ENCODE measurements at regions not wholly inside any gene's neighbourhood (a gene's known extent, or its start where the extent isn't known, plus 50 kb on each side); places are given as distances from the start of the nearest gene placed in this dataset.

DNA sequence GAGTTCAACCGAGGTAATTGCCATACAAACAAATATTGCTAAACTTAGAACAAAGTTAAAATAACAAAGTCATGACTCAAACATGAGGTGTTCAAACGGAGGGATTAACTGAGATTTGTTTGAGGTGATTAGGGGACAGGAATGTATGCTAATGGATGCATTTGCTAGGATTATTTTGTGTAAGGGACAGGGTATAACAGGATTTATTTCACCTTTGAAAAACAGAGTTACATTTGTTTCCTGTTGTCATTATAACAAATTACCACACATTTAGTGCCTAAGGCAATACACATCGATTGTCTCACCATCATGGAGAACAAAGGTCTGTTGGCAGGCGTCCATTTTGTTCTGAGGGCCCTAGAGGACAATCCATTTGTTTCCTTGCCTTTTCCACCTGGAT, 304.3 kb upstream of the CNTNAP5 start:
- H3K27ac ChIP-seq (ENCODE audit: low read depth, low read length) = no peak overlapping the region
- no peak overlapping the region for H3K18ac ChIP-seq (ENCODE audit: low read length)
- no peak overlapping the region for H2BK5ac ChIP-seq (ENCODE audit: low read length)
- no peaks in the 10 kb centered on the region for H3K4me1 ChIP-seq (ENCODE audit: control insufficient read depth, low read depth, low read length)
- WGBS (ENCODE audit: extremely low coverage, insufficient coverage, low lambda C conversion rate) = no CpG with 5 or more reads among the region's 4 CpGs
- H3K4me2 ChIP-seq (ENCODE audit: low read length) = no peak overlapping the region
- no peak overlapping the region for H2BK120ac ChIP-seq (ENCODE audit: low read depth, low read length)
- no peaks in the 10 kb centered on the region for H3K79me2 ChIP-seq (ENCODE audit: control insufficient read depth, insufficient read depth, low read length)
- H3K56ac ChIP-seq (ENCODE audit: low read length) = no peak overlapping the region
- H4K5ac ChIP-seq (ENCODE audit: low read length) = no peak overlapping the region
- no peak overlapping the region for H3K4me3 ChIP-seq (ENCODE audit: low read length)
- H3K36me3 ChIP-seq (ENCODE audit: control insufficient read depth, insufficient read depth, low read length) = no peaks in the 10 kb centered on the region
- no peak overlapping the region for H2AK5ac ChIP-seq (ENCODE audit: low read length)
- no peak overlapping the region for H2BK15ac ChIP-seq (replicated peaks; ENCODE audit: low read depth)
- DNase-seq = peak; percentile 19
- no peak overlapping the region for H3K9ac ChIP-seq (ENCODE audit: low read length)
- no peak overlapping the region for H3K23ac ChIP-seq (ENCODE audit: low read length)
- H4K8ac ChIP-seq (ENCODE audit: low read depth, low read length) = no peak overlapping the region
- H3K27me3 ChIP-seq (ENCODE audit: insufficient read depth, low read length, poor library complexity) = no peaks in the 10 kb centered on the region
- no peaks in the 10 kb centered on the region for H3K79me1 ChIP-seq (ENCODE audit: low read length)
- no peak overlapping the region for H3K4ac ChIP-seq (ENCODE audit: low read depth, low read length)

DNA sequence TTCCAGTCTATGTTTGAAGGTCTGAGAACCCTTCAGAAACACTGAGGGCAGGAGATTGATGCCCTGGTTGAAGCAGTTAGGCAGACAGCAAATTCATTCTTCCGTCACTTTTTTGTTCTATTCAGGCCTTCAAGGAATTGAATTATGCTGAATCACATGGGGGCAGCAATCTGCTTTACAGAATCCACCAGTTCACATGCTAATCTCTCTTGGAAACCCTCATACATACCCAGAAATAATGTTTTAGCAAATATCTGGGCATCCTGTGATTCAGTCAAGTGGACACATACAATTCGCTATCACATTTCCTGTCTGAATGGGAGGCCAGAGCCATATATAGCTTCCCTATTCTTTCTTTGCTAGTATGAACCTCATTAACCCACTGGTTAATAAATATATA, 301.4 kb upstream of the CNTNAP5 start:
- Histone ChIP-seq H2BK15ac (replicated peaks; ENCODE audit: low read depth) (no peak overlapping the region), H3K9ac (ENCODE audit: low read length) (no peak overlapping the region), H3K4ac (ENCODE audit: low read depth, low read length) (no peak overlapping the region), H3K4me1 (ENCODE audit: control insufficient read depth, low read depth, low read length) (no peaks in the 10 kb centered on the region), H4K8ac (ENCODE audit: low read depth, low read length) (no peak overlapping the region), H3K79me1 (ENCODE audit: low read length) (no peaks in the 10 kb centered on the region), H3K4me3 (ENCODE audit: low read length) (no peak overlapping the region), H3K23ac (ENCODE audit: low read length) (no peak overlapping the region), H2AK5ac (ENCODE audit: low read length) (no peak overlapping the region), H3K18ac (ENCODE audit: low read length) (no peak overlapping the region), H3K4me2 (ENCODE audit: low read length) (no peak overlapping the region), H3K79me2 (ENCODE audit: control insufficient read depth, insufficient read depth, low read length) (no peaks in the 10 kb centered on the region), H2BK5ac (ENCODE audit: low read length) (no peak overlapping the region), H3K27ac (ENCODE audit: low read depth, low read length) (no peak overlapping the region), H4K5ac (ENCODE audit: low read length) (no peak overlapping the region), H3K27me3 (ENCODE audit: insufficient read depth, low read length, poor library complexity) (no peaks in the 10 kb centered on the region), H3K36me3 (ENCODE audit: control insufficient read depth, insufficient read depth, low read length) (no peaks in the 10 kb centered on the region), H2BK120ac (ENCODE audit: low read depth, low read length) (no peak overlapping the region), H3K56ac (ENCODE audit: low read length) (no peak overlapping the region)
- no CpG with 5 or more reads among the region's 2 CpGs for WGBS (ENCODE audit: extremely low coverage, insufficient coverage, low lambda C conversion rate)
- no peak for DNase-seq

DNA sequence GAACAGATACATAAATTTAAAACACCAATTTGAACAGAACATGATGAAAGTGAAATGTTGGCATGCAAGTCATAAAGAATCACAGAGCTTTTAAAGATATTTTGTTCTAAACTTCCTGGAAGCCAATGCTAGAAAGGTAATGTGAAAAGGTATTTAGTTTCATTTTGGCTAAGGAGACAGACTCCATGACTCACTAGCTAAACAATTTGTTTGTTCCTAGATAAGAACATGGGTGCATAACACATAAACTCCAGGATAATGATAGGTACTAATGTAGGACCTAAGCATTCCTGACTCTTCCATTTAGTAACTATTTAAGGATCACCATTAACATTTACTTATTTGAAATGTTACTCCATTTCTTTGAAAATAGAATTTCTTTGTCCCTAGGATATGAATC, 292.5 kb upstream of the CNTNAP5 start:
- Histone ChIP-seq H2AK5ac (ENCODE audit: low read length) (no peak overlapping the region), H3K79me2 (ENCODE audit: control insufficient read depth, insufficient read depth, low read length) (no peaks in the 10 kb centered on the region), H3K4ac (ENCODE audit: low read depth, low read length) (no peak overlapping the region), H2BK120ac (ENCODE audit: low read depth, low read length) (no peak overlapping the region), H3K36me3 (ENCODE audit: control insufficient read depth, insufficient read depth, low read length) (no peaks in the 10 kb centered on the region), H3K27me3 (ENCODE audit: insufficient read depth, low read length, poor library complexity) (no peaks in the 10 kb centered on the region), H3K4me3 (ENCODE audit: low read length) (no peak overlapping the region), H4K8ac (ENCODE audit: low read depth, low read length) (no peak overlapping the region), H3K79me1 (ENCODE audit: low read length) (no peaks in the 10 kb centered on the region), H3K27ac (ENCODE audit: low read depth, low read length) (no peak overlapping the region), H3K9ac (ENCODE audit: low read length) (no peak overlapping the region), H2BK5ac (ENCODE audit: low read length) (no peak overlapping the region), H4K5ac (ENCODE audit: low read length) (no peak overlapping the region), H3K4me1 (ENCODE audit: control insufficient read depth, low read depth, low read length) (no peaks in the 10 kb centered on the region), H2BK15ac (replicated peaks; ENCODE audit: low read depth) (no peak overlapping the region), H3K56ac (ENCODE audit: low read length) (no peak overlapping the region), H3K4me2 (ENCODE audit: low read length) (no peak overlapping the region), H3K23ac (ENCODE audit: low read length) (no peak overlapping the region), H3K18ac (ENCODE audit: low read length) (no peak overlapping the region)
- DNase-seq = peak; percentile 20

DNA sequence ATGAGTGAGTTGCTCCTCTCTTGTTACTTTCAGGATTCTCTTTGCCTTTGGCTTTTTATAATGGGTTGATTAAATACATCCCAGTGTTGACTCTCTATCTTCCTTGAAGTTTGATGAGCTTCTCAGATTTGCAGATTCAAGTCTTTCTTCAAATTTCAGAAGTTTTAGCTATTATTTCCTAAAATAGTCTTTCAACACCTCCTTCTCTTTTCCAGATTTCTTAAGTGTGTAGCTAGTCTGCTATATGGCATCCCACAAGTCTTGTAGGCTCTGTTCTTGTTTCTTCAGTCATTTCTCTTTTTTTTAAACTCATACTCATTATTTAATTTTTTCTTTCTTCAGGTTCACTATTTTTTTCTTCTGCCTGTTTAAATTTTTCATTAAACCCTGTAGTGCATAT, 287.7 kb upstream of the CNTNAP5 start:
- Histone ChIP-seq H3K18ac (ENCODE audit: low read length) (no peak overlapping the region), H4K5ac (ENCODE audit: low read length) (no peak overlapping the region), H3K4me2 (ENCODE audit: low read length) (no peak overlapping the region), H4K8ac (ENCODE audit: low read depth, low read length) (no peak overlapping the region), H3K4me3 (ENCODE audit: low read length) (no peak overlapping the region), H2BK5ac (ENCODE audit: low read length) (no peak overlapping the region), H3K4me1 (ENCODE audit: control insufficient read depth, low read depth, low read length) (no peaks in the 10 kb centered on the region), H3K27me3 (ENCODE audit: insufficient read depth, low read length, poor library complexity) (no peaks in the 10 kb centered on the region), H3K36me3 (ENCODE audit: control insufficient read depth, insufficient read depth, low read length) (no peaks in the 10 kb centered on the region), H2BK120ac (ENCODE audit: low read depth, low read length) (no peak overlapping the region), H3K79me2 (ENCODE audit: control insufficient read depth, insufficient read depth, low read length) (no peaks in the 10 kb centered on the region), H3K9ac (ENCODE audit: low read length) (no peak overlapping the region), H3K23ac (ENCODE audit: low read length) (no peak overlapping the region), H3K4ac (ENCODE audit: low read depth, low read length) (no peak overlapping the region), H3K56ac (ENCODE audit: low read length) (no peak overlapping the region), H2AK5ac (ENCODE audit: low read length) (no peak overlapping the region), H3K79me1 (ENCODE audit: low read length) (no peaks in the 10 kb centered on the region), H2BK15ac (replicated peaks; ENCODE audit: low read depth) (no peak overlapping the region), H3K27ac (ENCODE audit: low read depth, low read length) (no peak overlapping the region)
- no peak for DNase-seq

DNA sequence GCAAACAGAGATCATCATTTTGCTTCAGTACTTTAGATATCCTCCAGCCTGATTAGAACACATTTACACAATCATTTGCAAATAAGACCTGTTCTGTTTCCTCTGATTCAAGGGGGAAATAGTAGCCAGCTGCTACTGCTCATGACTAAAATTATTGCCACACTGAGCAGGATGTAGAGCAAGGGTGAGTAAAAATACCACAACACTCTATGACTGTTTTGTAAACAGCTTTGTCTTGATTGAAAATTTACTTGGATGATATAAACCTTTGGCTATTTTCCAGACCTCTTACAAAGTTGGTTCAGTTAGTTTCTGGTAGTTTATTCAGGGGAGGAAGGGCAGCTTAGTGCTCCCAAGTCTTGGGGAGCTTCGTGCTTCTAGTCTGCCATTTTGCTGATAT, 286.4 kb upstream of the CNTNAP5 start:
- no peak overlapping the region for H3K56ac ChIP-seq (ENCODE audit: low read length)
- no peaks in the 10 kb centered on the region for H3K27me3 ChIP-seq (ENCODE audit: insufficient read depth, low read length, poor library complexity)
- no peak overlapping the region for H3K4me3 ChIP-seq (ENCODE audit: low read length)
- H3K4ac ChIP-seq (ENCODE audit: low read depth, low read length) = no peak overlapping the region
- H3K9ac ChIP-seq (ENCODE audit: low read length) = no peak overlapping the region
- H2BK5ac ChIP-seq (ENCODE audit: low read length) = no peak overlapping the region
- no peak overlapping the region for H2BK15ac ChIP-seq (replicated peaks; ENCODE audit: low read depth)
- H3K4me2 ChIP-seq (ENCODE audit: low read length) = no peak overlapping the region
- H4K8ac ChIP-seq (ENCODE audit: low read depth, low read length) = no peak overlapping the region
- H3K27ac ChIP-seq (ENCODE audit: low read depth, low read length) = no peak overlapping the region
- no peaks in the 10 kb centered on the region for H3K79me2 ChIP-seq (ENCODE audit: control insufficient read depth, insufficient read depth, low read length)
- no peak overlapping the region for H2BK120ac ChIP-seq (ENCODE audit: low read depth, low read length)
- WGBS (ENCODE audit: extremely low coverage, insufficient coverage, low lambda C conversion rate) = no CpG with 5 or more reads among the region's 1 CpG
- DNase-seq = no peak
- H3K79me1 ChIP-seq (ENCODE audit: low read length) = no peaks in the 10 kb centered on the region
- H2AK5ac ChIP-seq (ENCODE audit: low read length) = no peak overlapping the region
- H3K36me3 ChIP-seq (ENCODE audit: control insufficient read depth, insufficient read depth, low read length) = no peaks in the 10 kb centered on the region
- no peak overlapping the region for H4K5ac ChIP-seq (ENCODE audit: low read length)
- no peaks in the 10 kb centered on the region for H3K4me1 ChIP-seq (ENCODE audit: control insufficient read depth, low read depth, low read length)
- no peak overlapping the region for H3K18ac ChIP-seq (ENCODE audit: low read length)
- no peak overlapping the region for H3K23ac ChIP-seq (ENCODE audit: low read length)

DNA sequence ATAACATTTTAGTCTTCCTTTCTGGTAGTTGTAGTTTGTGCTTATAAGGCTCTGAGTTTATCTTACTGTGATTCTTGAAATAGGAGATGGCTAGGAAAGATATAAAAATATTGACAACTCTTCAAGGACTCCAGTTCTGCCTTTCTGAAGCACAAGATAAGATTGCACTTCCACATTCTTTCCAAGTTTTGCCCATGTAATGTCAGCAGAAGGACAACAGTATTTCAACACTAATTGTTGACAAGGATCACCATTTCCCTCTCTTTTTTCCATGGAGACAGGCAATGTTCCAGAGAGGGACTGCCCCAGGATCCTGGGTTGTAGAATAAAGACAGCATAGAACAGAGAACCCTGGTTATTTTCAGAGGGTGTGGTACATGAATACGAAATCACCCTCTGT, 279.1 kb upstream of the CNTNAP5 start:
- Histone ChIP-seq H3K79me1 (ENCODE audit: low read length) (no peaks in the 10 kb centered on the region), H3K4me1 (ENCODE audit: control insufficient read depth, low read depth, low read length) (no peaks in the 10 kb centered on the region), H4K5ac (ENCODE audit: low read length) (no peak overlapping the region), H3K36me3 (ENCODE audit: control insufficient read depth, insufficient read depth, low read length) (no peaks in the 10 kb centered on the region), H3K4me2 (ENCODE audit: low read length) (no peak overlapping the region), H4K8ac (ENCODE audit: low read depth, low read length) (no peak overlapping the region), H2BK5ac (ENCODE audit: low read length) (no peak overlapping the region), H3K56ac (ENCODE audit: low read length) (no peak overlapping the region), H3K4ac (ENCODE audit: low read depth, low read length) (no peak overlapping the region), H3K23ac (ENCODE audit: low read length) (no peak overlapping the region), H2BK15ac (replicated peaks; ENCODE audit: low read depth) (no peak overlapping the region), H2AK5ac (ENCODE audit: low read length) (no peak overlapping the region), H3K27ac (ENCODE audit: low read depth, low read length) (no peak overlapping the region), H3K79me2 (ENCODE audit: control insufficient read depth, insufficient read depth, low read length) (no peaks in the 10 kb centered on the region), H3K9ac (ENCODE audit: low read length) (no peak overlapping the region), H2BK120ac (ENCODE audit: low read depth, low read length) (no peak overlapping the region), H3K18ac (ENCODE audit: low read length) (no peak overlapping the region), H3K27me3 (ENCODE audit: insufficient read depth, low read length, poor library complexity) (no peaks in the 10 kb centered on the region), H3K4me3 (ENCODE audit: low read length) (no peak overlapping the region)
- no CpG with 5 or more reads among the region's 1 CpG for WGBS (ENCODE audit: extremely low coverage, insufficient coverage, low lambda C conversion rate)
- DNase-seq = peak; percentile 4

Measured in mesendoderm (in vitro differentiated cells).